ENCODE measurements at regions not wholly inside any gene's neighbourhood (a gene's known extent, or its start where the extent isn't known, plus 50 kb on each side); places are given as distances from the start of the nearest gene placed in this dataset.
A peak's percentile ranks its signal among the peaks of the same experiment; 100 is the strongest.

GRCh38 chr16:79366635-79367034 lies 233.9 kb downstream of the MAF start:
- DNase-seq = no peak

DNA sequence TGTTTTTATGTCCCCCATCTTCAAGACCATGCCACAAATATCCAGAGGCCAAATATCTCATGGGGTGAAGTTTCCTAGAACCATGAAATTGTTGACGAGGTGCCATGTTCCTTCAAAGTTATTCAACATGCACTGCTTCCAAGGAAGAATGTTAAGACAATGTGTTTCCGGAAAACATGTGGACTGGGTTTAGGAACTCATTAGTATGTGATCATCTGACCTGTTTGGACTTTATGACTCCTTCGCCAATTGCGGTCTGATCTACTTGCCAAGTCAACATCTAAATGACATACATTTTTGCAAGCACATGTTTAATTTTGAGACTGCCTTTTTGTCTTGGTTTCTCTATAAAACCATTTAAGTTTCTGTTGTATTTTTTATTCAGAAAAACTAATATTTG lies 234.8 kb downstream of the MAF start:
- DNase-seq = no peak

DNA sequence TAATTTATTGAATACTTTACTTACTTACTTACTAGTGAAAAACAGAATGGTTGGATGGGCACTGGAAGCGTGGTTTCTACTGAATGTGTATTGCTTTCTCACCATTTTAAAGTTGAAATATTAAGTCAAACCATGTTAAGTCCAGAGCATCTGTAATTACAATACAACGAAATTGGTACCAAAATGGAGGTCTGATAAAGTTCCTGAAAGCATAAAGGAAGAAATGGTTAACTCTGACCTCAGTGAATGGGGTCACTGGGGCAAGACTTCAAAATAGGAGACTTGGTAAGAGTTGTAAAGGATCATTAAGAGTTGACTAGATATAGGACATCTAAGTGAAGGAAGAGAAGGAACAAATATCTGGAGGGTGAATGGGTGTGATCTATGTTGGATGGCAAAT lies 237.1 kb downstream of the MAF start:
- no peak for DNase-seq

- no peak for DNase-seq
Observed at GRCh38 chr16:79363035-79363434, 237.5 kb downstream of the MAF start.

GRCh38 chr16:79362300-79362970 lies 238.1 kb downstream of the MAF start:
- no peak for DNase-seq

- DNase-seq = no peak
Observed at GRCh38 chr16:79361132-79361751, 239.3 kb downstream of the MAF start.

DNA sequence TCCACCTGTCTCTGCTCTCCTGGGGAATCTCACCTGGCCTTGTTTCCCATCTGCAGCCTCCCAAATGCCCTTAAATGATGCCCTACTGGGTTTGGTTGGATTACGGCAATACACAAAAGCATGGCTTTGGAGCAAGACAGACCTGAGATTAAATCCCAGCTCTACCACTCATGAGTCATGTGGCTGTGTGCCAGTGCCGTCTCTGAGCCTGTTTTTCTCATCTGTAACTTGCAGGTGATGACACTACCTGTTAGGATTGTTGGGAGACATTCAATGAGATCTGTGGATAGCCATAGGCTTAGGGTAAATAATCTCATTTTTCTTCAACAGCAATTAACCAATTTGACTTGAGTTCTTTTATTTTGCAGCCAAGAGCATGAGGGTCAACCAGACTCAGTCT lies 240.3 kb downstream of the MAF start:
- DNase-seq = no peak

GRCh38 chr16:79359082-79359481 lies 241.5 kb downstream of the MAF start:
- DNase-seq = no peak

DNA sequence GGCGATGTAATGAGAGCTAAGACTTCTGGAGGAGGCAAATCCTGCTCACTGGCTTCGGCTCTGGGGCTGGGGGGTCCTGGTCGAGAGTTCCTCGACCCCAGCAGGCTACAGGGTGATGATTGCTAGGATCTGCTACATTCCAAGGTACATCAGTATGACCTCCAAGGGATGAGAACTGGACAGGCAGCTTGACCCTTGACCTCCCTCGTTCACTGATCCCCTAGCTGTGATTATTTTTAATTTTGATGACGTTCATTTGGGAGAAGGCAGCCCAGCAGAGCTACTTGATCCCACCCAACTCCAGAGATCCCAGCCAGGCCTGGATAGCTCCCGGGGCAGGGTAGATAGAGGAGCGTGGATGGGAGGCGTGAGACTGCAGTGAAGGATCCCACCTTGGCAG lies 242.3 kb downstream of the MAF start:
- no peak for DNase-seq

DNA sequence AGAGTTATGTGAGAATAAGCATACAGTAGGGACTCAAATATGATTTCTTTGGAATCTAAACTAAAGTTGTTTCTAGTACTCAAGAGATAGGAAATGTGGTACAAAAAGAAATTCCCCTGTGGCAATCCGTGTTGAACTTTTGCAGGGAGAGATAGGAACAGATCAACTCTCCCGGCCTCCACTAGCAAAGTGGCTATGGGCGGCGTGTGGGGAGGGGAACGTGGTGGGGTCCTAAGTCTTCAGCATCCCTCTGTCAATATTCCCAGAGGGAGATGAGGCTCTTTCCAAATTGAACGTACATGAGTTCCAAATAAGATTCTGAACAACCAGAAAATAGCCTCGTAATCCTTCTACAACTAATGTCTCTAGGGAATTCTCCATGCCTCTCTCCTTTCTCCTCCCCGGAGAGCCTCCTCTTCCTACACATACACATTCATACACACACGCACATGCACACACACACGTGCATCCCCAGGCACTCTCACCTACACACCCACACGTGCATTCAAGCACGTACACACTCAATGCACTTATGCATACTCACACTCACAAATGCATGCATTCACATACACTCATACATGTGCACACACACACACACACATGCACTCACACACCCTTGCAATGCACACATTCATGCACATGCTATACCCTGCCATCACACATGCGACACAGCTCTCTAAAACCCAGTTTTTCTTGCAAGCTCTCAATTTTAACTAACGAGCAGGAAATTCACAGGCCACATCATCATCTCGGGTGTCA lies 244.8 kb downstream of the MAF start:
- DNase-seq = no peak

DNA sequence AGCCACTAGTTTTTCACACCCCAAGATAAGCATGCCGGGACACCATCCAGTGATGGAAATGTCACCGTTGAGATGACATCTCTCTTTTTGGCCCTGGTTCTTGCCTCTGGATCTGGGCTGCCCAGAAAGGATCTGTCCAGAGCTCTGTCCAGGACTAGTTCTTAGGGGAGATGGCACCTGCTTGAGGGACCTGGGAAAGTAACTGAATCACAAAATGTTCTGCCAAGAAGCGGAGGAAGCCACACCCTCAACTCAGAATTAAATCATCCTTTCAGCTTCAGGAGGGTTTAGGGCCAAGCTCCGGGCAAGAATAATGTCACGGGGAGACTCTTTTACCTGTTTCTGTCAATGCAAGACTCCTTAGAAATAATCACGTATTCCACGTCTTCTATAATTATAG lies 248.6 kb downstream of the MAF start:
- no peak for DNase-seq

GRCh38 chr16:79349803-79350202 lies 250.7 kb downstream of the MAF start:
- no peak for DNase-seq

GRCh38 chr16:79348521-79349306 lies 251.8 kb downstream of the MAF start:
- DNase-seq = no peak

DNA sequence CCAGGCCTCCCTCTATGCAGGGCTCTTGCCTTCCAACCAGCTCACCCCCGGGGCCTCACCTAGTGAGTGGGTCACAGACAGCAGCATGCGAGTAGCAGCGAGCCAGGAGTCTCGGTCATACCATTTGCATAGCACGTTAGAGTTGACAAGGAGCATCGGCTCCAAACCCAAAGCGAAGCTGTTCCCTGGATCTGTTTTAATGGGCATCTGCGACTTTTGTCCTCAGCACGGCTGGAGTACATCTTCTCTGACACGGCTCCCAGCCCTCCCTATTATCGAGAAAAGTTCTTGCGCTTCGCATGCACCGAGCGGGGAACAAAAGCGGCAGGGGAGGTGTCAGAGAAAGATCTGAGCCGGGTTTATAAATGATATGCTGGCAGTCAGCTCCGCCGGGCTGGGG lies 253.3 kb downstream of the MAF start:
- peak; percentile 27 for DNase-seq

DNA sequence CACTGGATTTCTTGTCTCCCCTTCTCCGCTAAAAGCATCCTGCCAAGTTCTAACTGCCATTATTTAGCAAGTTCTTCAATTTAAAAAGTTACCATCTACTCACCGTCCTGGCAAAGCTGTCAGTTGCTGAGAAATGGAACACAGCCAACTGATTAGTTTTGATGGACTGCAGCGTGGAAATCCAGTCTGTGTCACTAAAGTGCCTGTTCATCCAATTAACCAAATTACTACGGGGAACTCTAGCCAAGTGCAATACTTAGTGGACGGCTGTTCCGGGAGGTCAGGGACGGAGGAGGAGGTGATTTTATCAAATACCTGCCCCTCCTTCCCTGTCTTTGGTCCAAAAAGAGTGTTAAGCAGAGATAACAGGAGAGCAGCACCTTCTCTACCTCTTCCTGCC lies 260.7 kb downstream of the MAF start:
- DNase-seq = no peak

DNA sequence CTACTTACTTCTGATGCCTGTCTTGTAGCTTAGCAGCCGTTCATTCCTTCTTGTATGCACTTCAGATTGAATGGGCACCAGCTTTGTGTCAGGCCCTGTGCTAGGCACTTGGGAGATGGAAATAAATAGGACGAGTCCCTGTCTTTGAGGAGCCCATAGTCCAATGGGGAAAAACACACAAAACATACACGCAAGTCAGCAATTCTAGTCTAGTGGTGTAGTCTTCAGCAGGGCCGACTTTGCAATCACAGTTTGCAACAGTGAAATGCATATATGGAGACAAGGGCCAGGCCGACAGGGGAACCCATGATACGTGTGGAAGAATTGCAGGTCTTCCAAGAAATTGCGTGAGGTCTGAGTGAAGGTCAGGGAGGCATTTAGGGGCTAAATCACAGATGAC lies 262.6 kb downstream of the MAF start:
- no peak for DNase-seq

DNA sequence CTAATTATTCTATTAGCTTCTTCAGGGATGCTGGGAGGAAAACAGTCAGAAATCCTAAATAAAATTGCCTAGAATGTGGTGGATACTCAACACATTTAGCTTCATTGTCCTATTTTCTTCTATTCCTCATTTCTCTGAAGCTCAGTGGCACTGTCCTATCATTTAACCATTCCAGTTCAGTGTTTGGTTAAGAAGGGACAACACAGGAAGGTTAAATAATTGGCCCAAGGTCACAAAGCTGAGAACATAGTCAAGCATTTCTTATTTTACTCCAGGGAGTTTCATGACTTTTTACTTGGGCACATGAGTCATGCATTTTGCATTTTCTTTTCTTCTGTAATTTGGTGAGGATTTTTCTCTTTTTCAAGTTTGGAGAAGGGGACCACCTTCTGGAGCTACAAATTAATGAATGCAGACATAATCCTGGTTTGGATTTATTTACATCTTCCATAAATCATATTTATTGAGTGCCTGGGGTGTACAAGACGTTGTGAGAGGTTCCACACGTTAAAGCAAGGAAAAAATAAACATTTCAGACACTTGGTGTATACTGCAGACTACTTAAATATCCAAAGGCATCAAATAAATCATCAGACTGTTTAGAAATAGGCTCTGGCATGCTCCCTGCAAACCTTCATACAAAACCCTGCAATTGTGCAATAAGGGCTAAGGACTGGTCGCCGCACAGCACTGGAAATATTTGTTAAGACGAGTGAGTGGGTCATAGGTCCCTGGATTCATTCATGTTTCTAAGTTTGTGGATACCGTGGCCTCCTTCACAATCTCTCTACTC lies 263.9 kb downstream of the MAF start:
- DNase-seq = no peak

- DNase-seq = no peak
Observed at GRCh38 chr16:79334127-79334526, 266.4 kb downstream of the MAF start.

DNA sequence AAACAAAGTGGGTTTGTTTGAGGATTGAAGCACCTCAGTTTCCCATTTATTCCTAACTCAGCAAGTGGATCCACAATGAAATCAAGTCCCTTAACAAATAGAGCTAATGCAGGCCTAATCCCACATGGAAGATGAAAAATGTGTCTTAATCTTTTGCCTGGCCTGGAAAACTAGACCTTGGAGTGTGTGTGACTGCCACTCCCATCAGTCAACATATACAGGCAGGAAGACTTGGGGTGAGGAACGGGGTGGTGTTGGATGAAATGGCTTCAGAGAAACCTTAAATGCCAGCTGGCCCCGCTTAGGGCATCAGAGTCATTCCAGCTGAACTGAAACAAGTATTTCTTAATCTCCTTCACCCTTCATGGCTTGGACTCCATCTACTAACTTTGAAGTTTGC lies 269.5 kb downstream of the MAF start:
- DNase-seq = no peak

DNA sequence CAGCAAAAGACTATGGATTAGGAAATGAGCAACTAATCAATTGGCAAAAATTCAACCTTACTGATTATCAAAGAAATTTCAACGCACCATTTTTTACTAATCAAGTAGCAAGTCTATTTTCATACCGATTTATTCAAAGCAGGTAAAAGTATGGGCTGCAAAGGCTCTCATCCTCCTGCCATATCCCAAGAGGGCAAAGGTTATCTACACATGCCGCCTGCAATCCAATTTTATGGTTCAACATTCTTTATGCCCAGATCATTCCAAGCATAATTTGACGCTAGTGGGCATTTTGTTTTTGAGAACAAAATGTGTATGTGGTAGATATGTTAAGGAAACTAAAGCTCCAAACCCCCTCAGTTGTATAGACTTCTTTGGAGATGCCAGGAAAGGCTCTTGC lies 270.6 kb downstream of the MAF start:
- DNase-seq = no peak

GRCh38 chr16:79329166-79329521 lies 271.4 kb downstream of the MAF start:
- no peak for DNase-seq

GRCh38 chr16:79328402-79329165 lies 272.0 kb downstream of the MAF start:
- no peak for DNase-seq
